ENCODE measurements at regions not wholly inside any gene's neighbourhood (a gene's known extent, or its start where the extent isn't known, plus 50 kb on each side); places are given as distances from the start of the nearest gene placed in this dataset.
"Not testable (repeated sequence)": the region's sequence is repeated elsewhere in the genome, so short reads cannot be mapped to it uniquely, and the experiment has no call there.

- DNase-seq (ENCODE audit: low read depth in 2 of 2) = peak; percentile 20
These were observed 60.2 kb downstream of the TFAP2C start for GRCh38 chr20:56689318-56689717.

- no peak for DNase-seq (ENCODE audit: low read depth in 2 of 2)
These were observed 60.9 kb downstream of the TFAP2C start for GRCh38 chr20:56689852-56690485.

- no peak for DNase-seq (ENCODE audit: low read depth in 2 of 2)
These were observed 61.5 kb downstream of the TFAP2C start for GRCh38 chr20:56690531-56691175.

DNA sequence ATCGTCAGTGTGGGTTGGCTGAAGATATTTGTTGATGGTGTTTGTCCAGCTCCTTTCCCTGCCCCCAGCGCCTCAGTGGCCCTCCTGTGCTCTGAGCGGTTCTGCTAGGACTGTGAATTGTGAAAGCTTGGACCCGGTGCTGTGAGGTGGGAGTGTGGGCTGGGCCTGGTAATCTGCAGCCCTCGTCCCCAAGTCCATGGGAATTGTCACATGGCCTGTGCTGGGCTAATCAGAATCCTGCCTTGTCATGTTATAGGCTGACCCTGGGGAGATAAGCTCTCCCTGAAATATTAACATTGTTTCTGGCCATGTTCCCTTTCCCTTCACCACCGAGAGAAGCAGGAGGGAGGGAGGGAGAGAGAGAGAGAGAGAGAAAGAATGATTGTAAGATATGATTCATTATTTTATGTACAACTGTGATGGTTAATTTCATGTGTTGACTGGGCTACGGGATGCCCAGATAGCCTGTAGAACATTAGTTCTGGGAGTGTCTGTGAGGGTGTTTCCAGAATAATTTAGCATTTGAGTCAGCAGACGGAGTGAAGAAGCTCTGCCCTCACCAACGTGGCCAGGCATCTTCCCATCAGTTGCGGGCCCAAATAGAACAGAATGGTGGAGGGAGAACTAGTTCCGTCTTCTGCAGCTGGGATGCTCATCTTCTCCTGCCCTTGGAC lies 62.4 kb downstream of the TFAP2C start:
- no peak for DNase-seq (ENCODE audit: low read depth in 2 of 2)

- no peak for DNase-seq (ENCODE audit: low read depth in 2 of 2)
These were observed 64.1 kb downstream of the TFAP2C start for GRCh38 chr20:56693217-56693616.

GRCh38 chr20:56697476-56697875 lies 68.4 kb downstream of the TFAP2C start:
- no peak for DNase-seq (ENCODE audit: low read depth in 2 of 2)

- DNase-seq (ENCODE audit: low read depth in 2 of 2) = no peak
These were observed 69.2 kb downstream of the TFAP2C start for GRCh38 chr20:56698297-56698696.

DNA sequence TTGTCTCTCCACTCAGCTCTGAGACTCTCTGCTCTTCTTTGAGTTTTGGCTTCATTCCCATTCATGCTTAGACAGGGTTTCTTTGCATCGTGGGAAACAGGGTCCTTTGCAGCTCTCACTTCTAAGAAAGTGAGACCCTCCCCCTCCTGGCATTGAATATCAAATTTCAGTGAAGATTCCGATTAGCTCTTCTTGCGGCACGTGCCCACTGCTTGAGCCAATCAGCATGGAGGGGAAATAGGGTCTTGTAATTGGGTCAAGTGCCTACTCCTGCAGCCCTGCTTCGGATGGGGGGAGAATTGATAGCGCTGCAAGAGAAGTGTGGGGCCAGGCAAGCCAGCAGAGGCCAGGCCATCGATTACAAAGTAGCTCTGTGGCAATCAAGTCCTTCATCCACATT lies 69.6 kb downstream of the TFAP2C start:
- no peak for DNase-seq (ENCODE audit: low read depth in 2 of 2)

- DNase-seq (ENCODE audit: low read depth in 2 of 2) = no peak
These were observed 74.1 kb downstream of the TFAP2C start for GRCh38 chr20:56702931-56703840.

- DNase-seq (ENCODE audit: low read depth in 2 of 2) = no peak
These were observed 77.8 kb downstream of the TFAP2C start for GRCh38 chr20:56706867-56707360.

GRCh38 chr20:56708991-56709390 lies 79.9 kb downstream of the TFAP2C start:
- DNase-seq (ENCODE audit: low read depth in 2 of 2) = no peak

- DNase-seq (ENCODE audit: low read depth in 2 of 2) = no peak
These were observed 81.0 kb downstream of the TFAP2C start for GRCh38 chr20:56710125-56710524.

GRCh38 chr20:56710577-56710976 lies 81.5 kb downstream of the TFAP2C start:
- not testable (repeated sequence) for DNase-seq (ENCODE audit: low read depth in 2 of 2)

- DNase-seq (ENCODE audit: low read depth in 2 of 2) = no peak
These were observed 81.9 kb downstream of the TFAP2C start for GRCh38 chr20:56711018-56711417.

DNA sequence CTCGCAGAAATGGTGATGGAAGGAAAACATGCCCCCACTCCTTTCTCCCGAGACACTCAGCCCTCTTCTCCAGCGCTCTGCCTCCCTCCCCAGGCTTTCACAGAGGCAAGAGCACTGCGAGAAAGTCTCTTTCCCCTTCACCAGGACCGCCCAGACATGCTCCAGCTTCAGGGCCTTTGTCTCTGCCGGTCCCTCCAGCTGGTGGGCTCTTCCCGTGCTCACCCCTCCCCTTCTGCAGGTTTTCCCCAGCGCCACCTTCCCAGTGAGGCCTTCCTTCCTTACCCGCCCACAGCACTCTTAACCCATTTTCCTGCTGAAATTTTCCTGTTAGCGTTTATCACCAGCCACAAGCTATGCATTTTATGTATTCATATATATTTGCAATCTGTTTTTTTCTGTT lies 86.2 kb downstream of the TFAP2C start:
- DNase-seq (ENCODE audit: low read depth in 2 of 2) = no peak

GRCh38 chr20:56715902-56716519 lies 86.9 kb downstream of the TFAP2C start:
- DNase-seq (ENCODE audit: low read depth in 2 of 2) = no peak

DNA sequence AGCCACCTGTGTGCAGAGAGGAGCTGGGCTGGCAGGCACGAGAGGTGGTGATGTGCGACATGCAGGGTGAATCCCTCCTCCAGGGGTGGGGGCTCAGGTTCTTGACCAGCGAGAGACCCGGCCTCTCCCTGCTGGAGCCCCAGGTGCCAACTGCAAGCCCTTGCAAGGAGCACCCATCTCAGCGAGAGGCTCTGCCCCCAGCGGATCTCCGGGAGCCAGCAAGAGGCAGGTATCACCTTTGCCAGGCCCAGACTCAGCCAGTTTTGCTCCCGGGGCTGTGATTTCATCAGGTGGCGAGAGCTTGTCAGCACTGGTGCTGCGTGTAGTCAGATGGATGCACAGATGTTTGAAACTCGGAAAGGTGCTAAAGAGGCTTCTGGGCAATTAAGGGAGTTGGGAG lies 87.7 kb downstream of the TFAP2C start:
- DNase-seq (ENCODE audit: low read depth in 2 of 2) = no peak

GRCh38 chr20:56718816-56719215 lies 89.7 kb downstream of the TFAP2C start:
- DNase-seq (ENCODE audit: low read depth in 2 of 2) = no peak

GRCh38 chr20:56720620-56721213 lies 91.6 kb downstream of the TFAP2C start:
- no peak for DNase-seq (ENCODE audit: low read depth in 2 of 2)

DNA sequence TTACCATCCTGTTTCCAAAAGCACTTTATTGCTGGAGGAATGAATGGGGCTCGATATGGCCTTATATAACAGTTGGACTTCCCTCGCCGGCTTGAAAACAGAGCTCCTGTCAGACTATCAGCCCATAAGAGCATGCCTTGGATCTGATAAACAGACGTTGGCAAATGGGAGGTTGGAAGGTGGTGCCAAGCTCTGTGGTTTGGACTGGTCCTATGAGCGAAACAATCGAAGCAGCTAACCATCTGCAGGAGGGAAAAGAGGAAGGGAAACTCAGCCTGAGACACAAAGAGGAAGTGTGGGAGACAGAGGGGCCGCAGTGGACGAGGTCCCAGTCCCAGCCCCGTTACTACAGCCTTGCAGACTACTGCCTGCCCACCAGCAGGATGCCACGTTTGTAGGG lies 92.9 kb downstream of the TFAP2C start:
- DNase-seq (ENCODE audit: low read depth in 2 of 2) = no peak

DNA sequence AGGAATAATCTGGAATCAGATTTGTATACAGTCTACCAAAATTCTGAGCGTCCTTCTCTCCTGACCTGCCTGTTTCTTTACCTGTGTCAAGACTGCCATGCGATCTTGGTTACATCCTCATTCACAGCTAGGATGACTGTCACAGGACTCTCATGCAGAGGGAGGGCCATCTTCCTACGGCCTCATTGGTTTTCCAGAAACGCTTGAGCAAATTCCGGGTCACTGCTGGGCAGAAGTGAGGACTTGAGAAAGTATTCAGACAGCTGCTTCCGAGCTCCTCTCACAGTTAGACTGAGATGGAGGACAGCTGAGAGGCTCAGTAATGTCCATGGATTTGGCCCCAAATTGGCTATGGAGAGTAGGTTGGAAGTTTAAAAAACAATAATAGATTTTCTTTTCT lies 94.2 kb downstream of the TFAP2C start:
- DNase-seq (ENCODE audit: low read depth in 2 of 2) = no peak

Measured in fibroblast of skin of left quadriceps (primary cell).